Loucy (cell line): ENCODE measurements at regions not wholly inside any gene's neighbourhood (a gene's known extent, or its start where the extent isn't known, plus 50 kb on each side); places are given as distances from the start of the nearest gene placed in this dataset.

ENCODE experiments used
- H2AFZ ChIP-seq: fragments of 200-600 bp; sonication (generic); 2 replicates; pipeline ENCODE4 v1.6.0; 2016; ENCODE audit warnings: antibody characterized with exemption, mild to moderate bottlenecking, low read length, moderate library complexity
- H3F3A ChIP-seq: fragments of 200-600 bp; 2 replicates; pipeline ENCODE4 v1.6.0; 2016; ENCODE audit warnings: antibody characterized with exemption, low read depth, mild to moderate bottlenecking
- H3K27me3 ChIP-seq: fragments of 200-600 bp; sonication (generic); 2 replicates; pipeline ENCODE4 v1.6.1; 2014; ENCODE audit warnings: low read length, mild to moderate bottlenecking; ENCODE audit not compliant: insufficient read depth, poor library complexity, severe bottlenecking
- H3K36me3 ChIP-seq: fragments of 200-600 bp; sonication (generic); 2 replicates; pipeline ENCODE4 v1.6.1; 2016; ENCODE audit warnings: low read length; ENCODE audit not compliant: insufficient read depth
- H3K4me1 ChIP-seq: fragments of 200-600 bp; sonication (generic); 2 replicates; pipeline ENCODE4 v1.5.1; 2014; ENCODE audit warnings: low read length, mild to moderate bottlenecking; ENCODE audit not compliant: insufficient read depth, poor library complexity, severe bottlenecking
- H3K4me2 ChIP-seq: fragments of 200-600 bp; sonication (generic); 2 replicates; pipeline ENCODE4 v1.6.0; 2014; ENCODE audit warnings: antibody characterized with exemption, low read length, low read depth, mild to moderate bottlenecking; ENCODE audit not compliant: poor library complexity, severe bottlenecking
- H3K4me3 ChIP-seq: fragments of 200-600 bp; sonication (generic); 2 replicates; pipeline ENCODE4 v1.5.1; 2014; ENCODE audit warnings: low read length, mild to moderate bottlenecking, mixed read lengths; ENCODE audit not compliant: poor library complexity, severe bottlenecking
- H3K79me2 ChIP-seq: fragments of 200-600 bp; sonication (generic); 2 replicates; pipeline ENCODE4 v1.6.1; 2014; ENCODE audit warnings: low read length; ENCODE audit not compliant: insufficient read depth
- H3K9ac ChIP-seq: fragments of 200-600 bp; sonication (generic); 2 replicates; pipeline ENCODE4 v1.6.0; 2014; ENCODE audit warnings: mild to moderate bottlenecking, low read depth, low read length, moderate library complexity; ENCODE audit not compliant: poor library complexity, severe bottlenecking
- H3K9me2 ChIP-seq: fragments of 200-600 bp; sonication (generic); replicated peaks from 2 replicates; pipeline ENCODE4 v1.6.1; 2016; ENCODE audit warnings: low read depth, low read length, mixed read lengths
- H3K9me3 ChIP-seq: fragments of 200-600 bp; sonication (generic); 2 replicates; pipeline ENCODE4 v1.6.1; 2014; ENCODE audit warnings: mild to moderate bottlenecking, antibody characterized with exemption, low read length, low read depth; ENCODE audit not compliant: insufficient read depth
- H4K20me1 ChIP-seq: fragments of 200-600 bp; sonication (generic); 2 replicates; pipeline ENCODE4 v1.6.0; 2014; ENCODE audit warnings: antibody characterized with exemption, low read length, mild to moderate bottlenecking; ENCODE audit not compliant: insufficient read depth, poor library complexity, severe bottlenecking
- EZH2phosphoT487 ChIP-seq: fragments of 200-600 bp; IDR thresholded peaks from 2 replicates; pipeline ENCODE4 v1.6.1; 2018; ENCODE audit warnings: antibody characterized with exemption, mild to moderate bottlenecking, moderate library complexity, borderline replicate concordance
- TF ChIP-seq, protein P1 (sequence below): fragments of 200-600 bp; sonication (generic); conservative IDR thresholded peaks from 2 replicates; pipeline ENCODE4 v1.5.1; 2014; ENCODE audit warnings: mild to moderate bottlenecking, antibody characterized with exemption, low read length

DNA sequence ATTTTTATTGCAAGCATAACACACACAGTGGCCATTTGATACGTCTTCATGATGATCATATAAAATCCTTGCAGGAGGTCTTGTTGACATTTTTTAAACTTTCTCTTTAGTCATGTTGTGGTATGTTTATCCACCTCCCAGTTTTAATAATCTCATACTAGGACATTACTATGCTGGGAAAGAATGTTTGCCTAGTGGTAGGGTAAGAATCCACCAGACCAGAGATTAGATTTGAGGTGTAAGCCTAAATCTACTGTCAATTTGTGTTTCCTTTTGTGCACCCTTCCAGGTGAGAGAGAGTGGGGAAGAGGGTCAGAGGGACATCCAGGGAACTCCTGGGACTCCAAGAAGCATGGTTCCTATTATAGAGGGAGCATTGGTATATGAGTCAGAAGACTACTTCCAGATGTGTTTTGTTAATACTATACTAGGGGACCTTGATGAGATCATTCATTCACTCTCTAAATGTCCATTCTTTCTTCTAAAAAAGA, 298.3 kb upstream of the SASH1 start:
- no peaks in the 10 kb centered on the region for H3K36me3 ChIP-seq
- no peaks in the 10 kb centered on the region for H3K79me2 ChIP-seq
- no peak for TF ChIP-seq EZH2phosphoT487
- TF ChIP-seq, protein P1, sequence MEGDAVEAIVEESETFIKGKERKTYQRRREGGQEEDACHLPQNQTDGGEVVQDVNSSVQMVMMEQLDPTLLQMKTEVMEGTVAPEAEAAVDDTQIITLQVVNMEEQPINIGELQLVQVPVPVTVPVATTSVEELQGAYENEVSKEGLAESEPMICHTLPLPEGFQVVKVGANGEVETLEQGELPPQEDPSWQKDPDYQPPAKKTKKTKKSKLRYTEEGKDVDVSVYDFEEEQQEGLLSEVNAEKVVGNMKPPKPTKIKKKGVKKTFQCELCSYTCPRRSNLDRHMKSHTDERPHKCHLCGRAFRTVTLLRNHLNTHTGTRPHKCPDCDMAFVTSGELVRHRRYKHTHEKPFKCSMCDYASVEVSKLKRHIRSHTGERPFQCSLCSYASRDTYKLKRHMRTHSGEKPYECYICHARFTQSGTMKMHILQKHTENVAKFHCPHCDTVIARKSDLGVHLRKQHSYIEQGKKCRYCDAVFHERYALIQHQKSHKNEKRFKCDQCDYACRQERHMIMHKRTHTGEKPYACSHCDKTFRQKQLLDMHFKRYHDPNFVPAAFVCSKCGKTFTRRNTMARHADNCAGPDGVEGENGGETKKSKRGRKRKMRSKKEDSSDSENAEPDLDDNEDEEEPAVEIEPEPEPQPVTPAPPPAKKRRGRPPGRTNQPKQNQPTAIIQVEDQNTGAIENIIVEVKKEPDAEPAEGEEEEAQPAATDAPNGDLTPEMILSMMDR = no peak

DNA sequence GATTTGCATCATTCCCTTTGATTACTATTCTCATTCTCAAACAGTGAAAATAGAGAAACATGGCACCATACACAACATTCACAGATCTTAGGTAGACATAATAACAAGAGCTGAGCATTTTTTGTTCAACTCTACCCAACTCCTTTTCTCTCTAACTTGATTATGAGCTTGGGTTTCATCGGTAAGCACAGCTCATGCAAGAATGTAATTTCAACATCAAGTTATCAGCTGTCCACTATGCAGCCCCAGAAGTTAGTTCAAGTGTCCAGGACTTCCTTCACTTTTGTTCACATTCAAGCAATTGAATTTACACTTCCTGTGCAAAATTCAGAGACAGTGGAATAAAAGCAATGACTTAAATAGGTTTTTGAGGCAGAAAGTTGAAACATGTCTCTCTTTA, 297.7 kb upstream of the SASH1 start:
- no peaks in the 10 kb centered on the region for H3F3A ChIP-seq
- H3K9me2 ChIP-seq = no peaks in the 10 kb centered on the region
- no peak overlapping the region for H3K4me2 ChIP-seq
- H2AFZ ChIP-seq = no peak overlapping the region
- H4K20me1 ChIP-seq = no peaks in the 10 kb centered on the region
- no peaks in the 10 kb centered on the region for H3K27me3 ChIP-seq
- no peaks in the 10 kb centered on the region for H3K79me2 ChIP-seq
- peaks cover 5% of the 10 kb centered on the region; the same call in 1 of the 2 replicates for H3K9me3 ChIP-seq
- no peak for TF ChIP-seq EZH2phosphoT487
- H3K4me1 ChIP-seq = no peaks in the 10 kb centered on the region
- no peak overlapping the region for H3K4me3 ChIP-seq
- no peak overlapping the region for H3K9ac ChIP-seq
- H3K36me3 ChIP-seq = no peaks in the 10 kb centered on the region

More for the DNA sequence above, 298.3 kb upstream of the SASH1 start:
- no peak overlapping the region for H2AFZ ChIP-seq
- peaks cover 5% of the 10 kb centered on the region; the same call in 1 of the 2 replicates for H3K9me3 ChIP-seq
- no peak overlapping the region for H3K4me2 ChIP-seq
- no peaks in the 10 kb centered on the region for H4K20me1 ChIP-seq
- H3K4me1 ChIP-seq = no peaks in the 10 kb centered on the region
- no peaks in the 10 kb centered on the region for H3F3A ChIP-seq
- H3K27me3 ChIP-seq = no peaks in the 10 kb centered on the region
- no peaks in the 10 kb centered on the region for H3K9me2 ChIP-seq
- no peak overlapping the region for H3K9ac ChIP-seq
- no peak overlapping the region for H3K4me3 ChIP-seq

DNA sequence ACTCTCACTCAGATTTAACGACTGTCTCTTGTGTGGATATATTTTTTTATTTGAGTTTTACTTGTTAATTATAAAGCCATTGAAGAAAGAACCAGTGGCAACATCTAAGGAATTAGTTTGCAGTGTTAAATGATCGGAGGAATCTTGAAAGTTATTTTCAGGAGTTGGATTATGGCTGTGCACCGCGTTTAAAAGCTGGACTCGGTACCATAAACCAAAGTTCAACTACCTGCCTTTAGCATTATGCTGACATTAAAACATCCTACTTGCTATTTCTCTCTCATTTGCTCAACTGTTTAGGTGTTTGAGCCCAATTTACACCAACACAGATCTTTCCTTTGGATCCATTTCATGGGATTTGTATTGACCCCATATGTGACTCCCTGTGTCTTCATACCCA, 289.4 kb upstream of the SASH1 start:
- Histone ChIP-seq H3F3A (no peaks in the 10 kb centered on the region), H3K9ac (no peak overlapping the region), H3K4me2 (no peak overlapping the region), H3K4me1 (no peaks in the 10 kb centered on the region), H3K9me3 (no peaks in the 10 kb centered on the region), H3K9me2 (no peaks in the 10 kb centered on the region), H3K4me3 (no peak overlapping the region), H4K20me1 (no peaks in the 10 kb centered on the region), H3K79me2 (no peaks in the 10 kb centered on the region), H3K27me3 (no peaks in the 10 kb centered on the region), H2AFZ (no peak overlapping the region), H3K36me3 (no peaks in the 10 kb centered on the region)
- no peak for TF ChIP-seq EZH2phosphoT487
- TF ChIP-seq, protein P1 = no peak

DNA sequence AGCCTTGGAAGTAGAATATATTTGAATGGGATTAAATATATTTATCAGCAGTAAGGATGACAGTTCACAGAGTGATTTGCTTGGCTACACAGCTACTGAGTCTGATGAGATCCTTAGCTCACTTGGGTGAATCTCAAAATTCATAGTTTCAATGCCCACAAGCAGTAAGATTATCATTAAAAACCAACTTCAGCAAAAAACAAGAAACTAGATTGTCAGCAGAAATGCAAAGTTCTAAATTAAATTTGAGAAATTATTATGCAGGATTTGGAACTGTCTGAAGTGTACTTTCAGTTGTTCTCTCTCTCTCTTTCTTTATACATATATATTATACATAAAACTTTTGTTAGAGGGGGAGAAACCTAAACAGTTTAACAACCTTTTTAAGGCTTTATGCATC, 288.8 kb upstream of the SASH1 start:
- Histone ChIP-seq H3K4me3 (no peak overlapping the region), H3F3A (no peaks in the 10 kb centered on the region), H3K79me2 (no peaks in the 10 kb centered on the region), H3K9me2 (no peaks in the 10 kb centered on the region), H3K9ac (no peak overlapping the region), H3K4me1 (no peaks in the 10 kb centered on the region), H4K20me1 (no peaks in the 10 kb centered on the region), H3K4me2 (no peak overlapping the region), H3K27me3 (no peaks in the 10 kb centered on the region), H2AFZ (no peak overlapping the region), H3K9me3 (no peaks in the 10 kb centered on the region), H3K36me3 (no peaks in the 10 kb centered on the region)
- TF ChIP-seq, protein P1 = no peak
